Ecto neural progenitor cell (in vitro differentiated cells): ENCODE measurements at regions not wholly inside any gene's neighbourhood (a gene's known extent, or its start where the extent isn't known, plus 50 kb on each side); places are given as distances from the start of the nearest gene placed in this dataset.

Experiments used
- DNase-seq: peaks from one replicate; pipeline ENCODE4 v3.0.0-alpha.2; 2018; ENCODE audit warnings: low spot score

GRCh38 chr4:180652533-180652932 is 1590.7 kb upstream of the TENM3 start:
- DNase-seq = no peak

GRCh38 chr4:180655886-180656285 is 1587.3 kb upstream of the TENM3 start:
- DNase-seq = no peak

DNA sequence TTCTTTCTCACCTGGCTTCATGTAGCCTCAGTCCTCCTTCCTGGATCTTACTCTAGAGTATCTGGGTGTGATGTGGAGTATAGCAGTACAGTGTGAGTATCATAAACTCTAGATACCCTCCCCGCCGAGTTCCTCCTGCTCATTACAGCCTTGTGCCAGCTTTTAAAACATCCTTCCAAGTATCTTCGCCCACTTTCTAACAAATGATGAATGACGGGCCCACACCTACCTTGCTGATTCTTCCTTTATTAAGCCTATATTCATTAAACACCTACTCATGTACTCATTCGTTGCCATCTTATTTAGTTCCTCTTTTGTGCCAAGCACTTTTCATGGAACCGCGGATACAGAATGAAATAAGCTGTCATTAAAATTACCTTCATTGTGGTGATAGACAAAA is 1585.3 kb upstream of the TENM3 start:
- no peak for DNase-seq

DNA sequence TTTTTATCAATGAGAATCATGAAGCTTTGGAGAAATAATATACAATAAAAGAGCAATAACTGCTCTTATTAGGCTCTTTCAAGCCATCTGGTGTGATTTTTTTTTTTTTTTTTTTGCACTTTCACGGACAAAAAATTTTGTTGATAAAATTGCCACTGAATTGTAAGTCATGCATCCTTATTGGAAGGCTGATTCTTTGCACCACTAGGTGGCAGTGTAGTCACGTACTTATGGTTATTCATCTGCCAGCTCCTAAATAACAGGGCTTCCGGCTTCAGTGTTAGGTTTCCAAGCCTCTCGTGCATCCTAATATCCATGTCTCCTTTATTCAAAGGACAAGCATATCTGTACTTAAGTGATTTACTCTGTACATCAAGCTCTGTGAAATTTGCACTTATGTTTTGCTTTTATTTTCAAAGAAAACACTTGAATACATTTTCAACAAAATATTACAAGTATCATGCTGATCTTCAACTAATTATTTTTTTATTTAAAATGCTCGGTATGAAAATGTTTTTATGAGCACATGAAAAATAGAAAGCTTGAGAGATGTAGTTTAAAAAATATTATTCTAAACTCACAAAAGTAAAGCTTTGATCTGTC is 1578.3 kb upstream of the TENM3 start:
- peak; percentile 67 for DNase-seq

GRCh38 chr4:180665481-180665880 is 1577.7 kb upstream of the TENM3 start:
- DNase-seq = no peak

- no peak for DNase-seq
Measured at GRCh38 chr4:180665994-180666824, 1577.0 kb upstream of the TENM3 start.

- no peak for DNase-seq
Measured at GRCh38 chr4:180668732-180669131, 1574.5 kb upstream of the TENM3 start.

- no peak for DNase-seq
Measured at GRCh38 chr4:180669680-180670079, 1573.5 kb upstream of the TENM3 start.

GRCh38 chr4:180674619-180675358 is 1568.4 kb upstream of the TENM3 start:
- DNase-seq = no peak

DNA sequence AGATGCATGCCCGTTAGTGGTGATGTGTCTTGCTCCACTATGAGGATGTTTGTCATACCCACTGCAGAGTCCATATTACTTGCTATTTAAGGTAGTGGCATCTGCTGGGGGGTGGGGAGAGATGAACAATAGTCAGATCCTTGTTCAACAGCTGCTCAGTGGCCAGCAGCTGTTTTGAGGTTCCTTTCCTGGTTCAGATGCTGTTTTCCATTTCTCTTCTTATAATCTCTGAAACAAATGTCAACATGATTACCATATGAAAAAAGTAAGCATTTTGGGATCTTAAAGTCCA is 1567.9 kb upstream of the TENM3 start:
- DNase-seq = no peak

- DNase-seq = no peak
Measured at GRCh38 chr4:180680305-180680704, 1562.9 kb upstream of the TENM3 start.

- DNase-seq = no peak
Measured at GRCh38 chr4:180682776-180683175, 1560.4 kb upstream of the TENM3 start.

DNA sequence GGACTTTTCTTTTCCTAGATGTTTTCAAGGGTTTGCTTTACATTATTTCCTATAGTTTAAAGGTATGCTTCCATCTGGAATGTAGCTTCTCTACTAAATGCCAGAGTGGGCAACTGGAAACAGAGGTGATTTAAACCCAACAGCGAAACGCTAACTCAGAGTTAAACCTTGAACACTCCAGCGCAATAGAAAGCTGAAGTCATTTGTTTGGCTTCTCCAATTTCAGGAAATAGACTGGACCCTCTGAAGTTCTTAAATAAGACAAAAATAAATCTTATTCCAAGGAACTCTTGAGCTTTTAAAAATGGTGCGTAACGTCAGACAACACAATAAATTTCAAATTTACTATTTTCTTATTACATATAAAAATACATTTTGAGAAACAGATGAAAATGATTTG is 1560.0 kb upstream of the TENM3 start:
- no peak for DNase-seq

- no peak for DNase-seq
Measured at GRCh38 chr4:180688480-180688879, 1554.7 kb upstream of the TENM3 start.

DNA sequence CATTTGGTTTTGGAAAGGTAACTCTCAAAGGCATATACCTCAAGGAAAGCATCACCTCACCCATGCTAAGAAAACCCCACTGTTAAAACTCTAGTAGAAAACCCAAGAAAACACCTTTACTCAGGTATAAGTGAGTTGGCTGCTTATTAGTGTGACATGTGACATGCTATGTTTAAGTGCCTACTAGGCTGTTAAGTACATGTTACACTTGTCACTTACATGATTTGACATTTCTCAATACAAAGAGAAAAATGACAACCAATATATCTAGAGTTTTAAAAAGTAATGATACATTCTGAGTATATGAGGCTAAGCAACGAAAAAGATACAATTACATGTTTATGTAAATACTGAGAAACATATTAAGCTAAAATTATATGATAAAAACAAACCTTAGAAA is 1548.3 kb upstream of the TENM3 start:
- DNase-seq = no peak

DNA sequence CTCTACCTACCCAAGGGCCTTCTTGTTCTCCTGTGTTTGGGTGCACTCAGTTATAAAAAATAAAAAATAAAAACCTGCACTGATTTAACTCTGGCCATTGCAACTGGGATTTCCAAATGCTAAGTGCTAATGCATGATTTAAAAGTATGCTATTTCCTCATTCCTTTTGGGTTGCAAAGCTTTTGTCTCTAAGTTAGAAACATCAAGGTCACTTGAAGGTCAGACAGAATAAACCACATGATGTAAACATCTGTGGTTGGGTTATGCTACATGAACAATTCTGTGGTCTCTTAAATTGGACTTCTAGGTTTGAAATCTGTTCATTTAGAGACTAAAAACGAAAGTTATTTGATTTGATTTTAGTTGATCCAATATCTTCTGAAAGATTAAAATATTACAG is 1547.4 kb upstream of the TENM3 start:
- DNase-seq = no peak

GRCh38 chr4:180696460-180697092 is 1546.6 kb upstream of the TENM3 start:
- DNase-seq = no peak

GRCh38 chr4:180698550-180699195 is 1544.5 kb upstream of the TENM3 start:
- DNase-seq = no peak

DNA sequence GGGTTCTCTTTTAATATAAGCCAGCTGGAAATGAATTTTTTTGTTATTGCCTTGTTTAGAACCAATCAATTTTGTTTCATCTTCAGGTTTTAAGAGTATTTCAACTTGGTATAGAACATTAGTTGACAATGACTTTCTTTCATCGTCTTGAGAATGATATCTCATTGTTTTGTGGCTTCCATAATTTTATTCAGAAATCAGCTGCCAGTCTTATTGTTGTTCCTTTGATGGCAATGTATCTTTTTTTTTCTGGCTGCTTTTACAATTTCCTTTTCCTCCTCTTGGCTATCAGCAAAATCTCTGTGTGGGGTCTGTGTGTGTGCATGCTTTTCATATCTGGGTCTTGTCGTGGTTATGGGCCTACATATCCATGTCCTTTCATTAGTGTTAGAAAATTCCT is 1536.4 kb upstream of the TENM3 start:
- DNase-seq = no peak

- DNase-seq = no peak
Measured at GRCh38 chr4:180710628-180711337, 1532.4 kb upstream of the TENM3 start.

DNA sequence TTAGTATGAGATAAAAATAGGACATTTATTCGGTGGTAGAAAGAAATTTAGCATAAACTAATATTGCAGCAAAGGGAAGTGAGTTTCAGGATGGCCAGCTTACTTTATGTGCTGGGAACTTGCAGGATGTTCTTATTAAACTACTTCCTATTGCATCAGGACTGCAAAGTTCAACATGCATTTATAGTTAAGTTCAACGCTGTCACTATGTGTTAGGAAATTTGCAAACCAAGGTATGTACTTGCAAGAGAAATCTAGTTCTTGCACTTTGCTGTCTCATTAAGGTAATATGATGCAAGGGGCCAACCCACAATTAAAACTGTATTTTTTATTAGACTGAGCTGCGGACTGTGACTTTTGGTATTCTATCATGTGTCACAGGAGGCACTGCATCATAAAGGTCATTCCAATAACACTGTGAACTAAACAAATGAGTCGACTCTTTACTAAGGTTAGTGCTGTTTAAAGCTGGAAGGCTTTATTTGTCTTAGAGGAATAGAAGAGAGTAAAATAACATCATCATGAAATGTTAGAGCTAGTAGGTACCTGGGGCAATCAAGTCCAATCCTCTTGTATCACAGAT is 1525.7 kb upstream of the TENM3 start:
- DNase-seq = no peak
